Memory B cell (primary cell): ENCODE measurements at regions not wholly inside any gene's neighbourhood (a gene's known extent, or its start where the extent isn't known, plus 50 kb on each side); places are given as distances from the start of the nearest gene placed in this dataset.

Experiments used
- ATAC-seq: fragments of 150-1000 bp; cut with Tn5 transposase; 2 replicates; pipeline ENCODE4 v1.10.0; 2021; ENCODE audit warnings: low read depth, mild to moderate bottlenecking, moderate library complexity
- DNase-seq, 2 donors: peaks; one replicate each; pipeline ENCODE4 v3.0.0; 2022; ENCODE audit warnings: low spot score in 2 of 2
- H3K27ac Mint-ChIP-seq: one replicate; pipeline ENCODE4 v1.8.0; 2022; ENCODE audit warnings: mild to moderate bottlenecking, moderate library complexity, mixed read lengths
- H3K27me3 Mint-ChIP-seq: one replicate; pipeline ENCODE4 v1.8.0; 2022; ENCODE audit warnings: mixed read lengths
- H3K36me3 Mint-ChIP-seq: one replicate; pipeline ENCODE4 v1.8.0; 2022; ENCODE audit warnings: mild to moderate bottlenecking, mixed read lengths
- H3K4me1 Mint-ChIP-seq: one replicate; pipeline ENCODE4 v1.8.0; 2022; ENCODE audit warnings: mixed read lengths
- H3K4me3 Mint-ChIP-seq: one replicate; pipeline ENCODE4 v1.8.0; 2022; ENCODE audit warnings: mild to moderate bottlenecking, moderate library complexity, mixed read lengths
- H3K9me3 Mint-ChIP-seq: one replicate; pipeline ENCODE4 v1.8.0; 2022; ENCODE audit warnings: mixed read lengths

DNA sequence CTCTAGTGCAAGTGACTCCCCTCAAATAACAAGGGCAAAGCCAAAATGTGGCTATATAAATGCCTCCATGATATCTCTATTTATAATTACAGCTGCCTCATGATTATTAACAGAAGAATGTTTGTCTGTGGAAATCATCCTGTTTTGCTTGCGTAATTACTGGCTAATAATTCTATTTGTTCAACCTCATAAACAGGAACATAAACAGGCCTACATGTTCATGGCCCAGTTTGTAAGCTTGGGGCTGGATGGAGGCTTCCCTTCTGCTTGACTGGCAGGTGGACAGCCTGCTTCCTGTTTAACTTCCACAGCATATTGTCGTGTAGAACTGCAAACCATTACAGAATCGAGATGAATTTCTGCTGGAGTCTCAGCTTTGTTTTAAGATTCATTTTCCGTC, 766.0 kb upstream of the MAP3K7 start:
- no peak for ATAC-seq
- H3K9me3 Mint-ChIP-seq = no peaks in the 10 kb centered on the region

DNA sequence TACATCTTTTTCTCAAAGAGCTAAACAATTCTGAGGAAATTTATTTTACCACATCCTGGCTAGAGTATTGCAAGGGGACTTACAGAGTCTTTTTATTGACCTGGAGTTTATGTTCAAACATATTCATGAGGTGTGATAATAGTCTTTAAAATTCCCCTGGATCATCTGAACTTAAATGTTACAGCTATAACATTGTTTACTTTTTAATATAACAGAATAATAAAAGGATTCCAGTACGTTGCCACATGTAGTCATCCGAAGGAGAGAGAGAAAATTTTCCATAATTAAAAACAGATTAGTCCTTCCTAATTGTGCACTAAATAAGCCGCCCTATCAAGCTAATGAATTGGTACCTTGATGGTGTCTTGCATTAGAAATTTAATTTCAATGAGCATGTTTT, 765.4 kb upstream of the MAP3K7 start:
- ATAC-seq = no peak
- Mint-ChIP-seq H3K36me3 (no peaks in the 10 kb centered on the region), H3K27me3 (no peaks in the 10 kb centered on the region), H3K9me3 (no peaks in the 10 kb centered on the region), H3K27ac (no peak overlapping the region), H3K4me3 (no peak overlapping the region), H3K4me1 (no peaks in the 10 kb centered on the region)
- no peak for DNase-seq

More for the DNA sequence above, 766.0 kb upstream of the MAP3K7 start:
- Mint-ChIP-seq H3K27ac (no peak overlapping the region), H3K4me3 (no peak overlapping the region), H3K4me1 (no peaks in the 10 kb centered on the region), H3K27me3 (no peaks in the 10 kb centered on the region), H3K36me3 (no peaks in the 10 kb centered on the region)
- no peak for DNase-seq

DNA sequence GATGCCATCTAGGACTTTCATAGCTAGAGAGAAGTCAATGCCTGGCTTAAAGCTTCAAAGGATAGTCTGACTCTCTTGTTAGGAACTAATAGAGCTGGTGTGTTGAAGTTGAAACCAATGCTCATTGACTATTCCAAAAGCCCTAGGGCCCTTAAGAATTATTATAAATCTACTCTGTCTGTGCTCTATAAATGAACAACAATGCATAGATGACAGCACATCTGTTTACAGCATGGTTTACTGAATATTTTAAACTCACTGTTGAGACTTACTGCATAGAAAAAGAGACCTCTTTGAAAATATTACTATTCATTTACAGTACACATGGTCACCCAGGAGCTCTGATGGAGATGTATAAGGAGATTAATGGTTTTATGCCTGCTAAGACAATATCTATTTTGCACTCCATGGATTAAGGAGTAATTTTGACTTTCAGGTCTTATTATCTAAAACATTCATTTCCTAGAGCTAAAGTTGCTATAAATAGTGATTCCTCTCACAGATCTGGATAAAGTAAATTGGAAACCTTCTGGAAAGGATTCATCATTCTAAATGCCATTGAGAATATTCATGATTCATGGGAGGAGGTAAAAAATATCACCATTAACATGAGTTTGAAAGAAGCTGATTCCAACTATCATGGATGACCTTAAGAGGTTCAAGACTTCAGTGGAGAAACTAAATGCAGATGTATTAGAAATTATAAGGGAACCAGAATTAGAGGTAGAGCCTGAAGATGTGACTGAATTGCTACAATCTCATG, 763.5 kb upstream of the MAP3K7 start:
- H3K4me3 Mint-ChIP-seq = no peak overlapping the region
- H3K36me3 Mint-ChIP-seq = no peaks in the 10 kb centered on the region
- DNase-seq (no peak), ATAC-seq (no peak)
- H3K4me1 Mint-ChIP-seq = no peaks in the 10 kb centered on the region
- no peaks in the 10 kb centered on the region for H3K27me3 Mint-ChIP-seq
- H3K27ac Mint-ChIP-seq = no peak overlapping the region
- no peaks in the 10 kb centered on the region for H3K9me3 Mint-ChIP-seq

DNA sequence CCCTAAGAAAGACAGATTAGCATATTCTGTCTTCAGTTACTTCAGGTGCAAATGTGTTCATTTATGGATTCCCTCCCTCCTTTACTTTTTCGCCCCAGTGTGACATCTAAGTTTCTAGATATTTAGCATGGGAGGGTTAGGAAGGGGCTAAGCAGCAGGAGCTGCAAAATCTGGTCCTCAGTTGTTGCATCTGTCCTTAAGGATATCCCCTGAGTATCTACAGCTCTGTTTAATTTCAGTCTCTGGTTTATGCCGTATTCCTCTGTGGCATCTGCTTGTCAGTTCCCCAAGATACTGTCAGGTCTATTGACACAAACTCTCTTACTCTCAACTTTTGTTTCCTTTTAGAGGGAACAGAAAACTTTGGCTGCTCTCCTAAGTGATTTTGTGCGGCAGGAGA, 754.6 kb upstream of the MAP3K7 start:
- no peaks in the 10 kb centered on the region for H3K36me3 Mint-ChIP-seq

DNA sequence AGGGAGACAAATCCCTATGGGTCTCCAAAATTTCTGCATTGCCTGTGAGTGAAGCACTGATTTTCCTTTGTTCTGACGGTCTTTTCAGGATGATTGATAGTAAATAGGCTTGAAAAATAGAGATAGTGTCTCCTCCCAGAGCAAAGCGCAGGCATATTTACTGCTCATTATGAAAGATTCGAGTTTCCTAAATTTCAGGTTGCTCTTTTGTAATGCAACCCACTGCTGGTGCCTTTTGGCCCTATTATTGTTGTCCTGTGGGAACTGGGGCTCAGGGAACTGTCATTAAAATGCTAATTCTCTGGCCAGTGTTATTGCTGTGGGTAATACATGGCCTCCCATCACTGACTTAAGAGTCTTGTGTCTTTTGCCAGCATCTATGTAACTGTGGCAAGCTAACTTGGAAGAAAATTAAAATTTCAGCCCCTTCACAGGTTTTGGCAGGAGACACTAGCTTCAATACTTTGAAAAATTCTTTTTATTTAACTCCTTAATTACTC, 754.1 kb upstream of the MAP3K7 start:
- peaks cover 2% of the 10 kb centered on the region for H3K9me3 Mint-ChIP-seq
- ATAC-seq (no peak), DNase-seq (no peak)
- no peaks in the 10 kb centered on the region for H3K27me3 Mint-ChIP-seq
- H3K4me1 Mint-ChIP-seq = no peaks in the 10 kb centered on the region
- H3K27ac Mint-ChIP-seq = no peak overlapping the region
- H3K36me3 Mint-ChIP-seq = no peaks in the 10 kb centered on the region
- no peak overlapping the region for H3K4me3 Mint-ChIP-seq

More for the DNA sequence above, 754.6 kb upstream of the MAP3K7 start:
- ATAC-seq (no peak), DNase-seq (no peak)
- Mint-ChIP-seq H3K4me3 (no peak overlapping the region), H3K27me3 (no peaks in the 10 kb centered on the region), H3K27ac (no peak overlapping the region), H3K4me1 (no peaks in the 10 kb centered on the region), H3K9me3 (peaks cover 2% of the 10 kb centered on the region)

DNA sequence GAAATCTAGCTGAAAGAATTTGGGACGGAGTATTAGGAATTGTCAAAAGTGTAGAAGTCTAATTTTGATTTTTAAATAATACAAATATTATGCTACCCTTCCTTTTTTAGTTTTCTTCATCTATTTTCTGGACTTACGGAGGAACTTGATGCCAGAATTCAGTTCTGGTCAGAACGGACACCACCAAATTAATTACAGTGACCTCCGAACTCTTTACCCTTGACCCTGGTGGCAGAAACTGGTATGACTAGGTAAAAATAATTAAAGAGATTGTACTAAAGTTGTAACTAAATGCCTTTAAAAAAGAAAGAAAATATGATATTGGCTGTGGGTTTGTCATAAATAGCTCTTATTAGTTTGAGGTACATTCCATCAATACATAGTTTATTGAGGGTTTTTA, 751.1 kb upstream of the MAP3K7 start:
- no peaks in the 10 kb centered on the region for H3K4me1 Mint-ChIP-seq
- H3K36me3 Mint-ChIP-seq = no peaks in the 10 kb centered on the region
- no peak overlapping the region for H3K4me3 Mint-ChIP-seq
- no peaks in the 10 kb centered on the region for H3K27me3 Mint-ChIP-seq
- no peak for DNase-seq
- peaks cover 3% of the 10 kb centered on the region for H3K9me3 Mint-ChIP-seq
- ATAC-seq = no peak
- no peak overlapping the region for H3K27ac Mint-ChIP-seq

DNA sequence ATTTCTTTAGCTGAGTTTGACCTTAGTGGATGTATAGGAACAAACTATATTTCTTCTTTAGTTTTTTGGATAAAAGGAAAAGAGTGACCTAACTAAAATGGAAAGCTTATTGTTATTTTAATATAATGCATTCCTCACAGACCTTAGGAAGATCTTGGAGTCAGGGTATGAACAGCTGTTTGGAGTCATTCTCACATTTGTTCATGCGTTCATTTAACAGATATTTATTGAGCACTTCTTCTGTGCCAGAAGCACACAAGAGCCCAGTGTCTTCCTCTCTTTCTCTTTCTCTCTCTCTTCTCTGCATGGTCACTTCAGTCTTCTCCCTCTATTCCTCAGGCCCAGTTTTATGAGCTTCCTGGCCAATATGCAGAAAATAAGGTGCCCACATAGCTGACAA, 744.0 kb upstream of the MAP3K7 start:
- no peaks in the 10 kb centered on the region for H3K27me3 Mint-ChIP-seq
- H3K4me3 Mint-ChIP-seq = no peak overlapping the region
- H3K9me3 Mint-ChIP-seq = peaks cover 3% of the 10 kb centered on the region
- H3K36me3 Mint-ChIP-seq = no peaks in the 10 kb centered on the region
- no peak for ATAC-seq
- no peak overlapping the region for H3K27ac Mint-ChIP-seq
- no peaks in the 10 kb centered on the region for H3K4me1 Mint-ChIP-seq
- DNase-seq = no peak

DNA sequence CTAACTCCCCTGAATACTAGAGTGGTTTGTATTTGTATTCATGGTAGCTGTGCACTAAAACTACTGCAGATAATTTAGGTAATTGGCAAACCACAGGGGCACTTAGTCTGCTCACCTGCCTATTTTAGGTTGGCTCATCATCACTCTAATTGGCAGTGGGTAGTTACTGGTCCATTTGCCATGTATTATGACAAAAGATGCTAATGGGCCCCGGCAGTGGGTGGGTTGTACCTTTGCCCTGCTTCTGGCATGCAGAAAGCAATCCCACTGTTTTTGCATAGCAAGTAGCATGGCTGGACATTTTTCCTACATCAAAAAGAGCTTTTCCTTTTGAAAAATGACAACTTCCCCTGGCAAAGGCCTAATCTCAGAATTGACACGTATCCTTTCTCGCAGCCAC, 741.4 kb upstream of the MAP3K7 start:
- DNase-seq = no peak
- no peak for ATAC-seq
- H3K4me3 Mint-ChIP-seq = no peak overlapping the region
- no peaks in the 10 kb centered on the region for H3K27me3 Mint-ChIP-seq
- H3K9me3 Mint-ChIP-seq = no peaks in the 10 kb centered on the region
- H3K36me3 Mint-ChIP-seq = no peaks in the 10 kb centered on the region
- H3K4me1 Mint-ChIP-seq = no peaks in the 10 kb centered on the region
- no peak overlapping the region for H3K27ac Mint-ChIP-seq

DNA sequence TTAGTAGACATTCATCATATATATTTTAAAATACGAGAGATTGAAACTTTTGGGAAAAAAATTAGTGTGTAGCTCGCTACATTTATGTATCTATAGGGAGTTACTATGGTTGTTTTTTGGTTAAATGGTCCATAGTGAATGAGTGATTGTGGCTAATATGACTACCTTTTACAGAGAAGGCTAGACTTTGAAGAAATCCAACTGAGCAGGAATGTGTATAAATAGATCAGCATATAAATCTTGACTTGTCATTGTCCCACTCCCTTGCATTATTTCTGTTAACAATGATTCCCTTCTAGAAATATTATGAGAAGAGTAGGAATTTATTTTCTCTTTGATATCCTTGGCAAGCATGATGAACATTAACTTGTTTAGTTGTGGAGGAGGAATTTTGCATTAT, 737.8 kb upstream of the MAP3K7 start:
- no peak for DNase-seq
- no peak for ATAC-seq
- Mint-ChIP-seq H3K4me1 (no peaks in the 10 kb centered on the region), H3K27me3 (no peaks in the 10 kb centered on the region), H3K36me3 (no peaks in the 10 kb centered on the region), H3K9me3 (peaks cover 1% of the 10 kb centered on the region), H3K27ac (no peak overlapping the region), H3K4me3 (no peak overlapping the region)

DNA sequence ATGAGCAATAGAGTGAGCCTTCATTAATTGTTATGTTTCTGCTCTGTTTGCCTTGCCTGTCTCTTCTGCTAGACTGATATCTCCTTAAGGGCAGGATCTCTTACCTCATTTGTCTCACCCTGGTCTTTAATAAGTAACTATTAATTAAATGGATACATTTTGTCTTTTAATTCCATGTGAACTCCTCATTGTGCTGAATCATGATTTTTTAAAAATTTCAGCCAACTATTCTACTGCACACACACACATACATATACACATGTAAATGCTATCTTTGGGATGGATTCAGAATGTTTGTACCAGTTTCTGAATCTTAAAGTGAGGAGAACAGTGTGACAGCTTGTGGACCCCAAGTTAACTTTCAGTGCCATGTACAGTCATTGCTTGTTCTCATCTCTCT, 731.1 kb upstream of the MAP3K7 start:
- ATAC-seq = no peak
- no peaks in the 10 kb centered on the region for H3K4me1 Mint-ChIP-seq
- H3K36me3 Mint-ChIP-seq = no peaks in the 10 kb centered on the region
- H3K27ac Mint-ChIP-seq = no peak overlapping the region
- H3K27me3 Mint-ChIP-seq = no peaks in the 10 kb centered on the region
- H3K9me3 Mint-ChIP-seq = peaks cover 6% of the 10 kb centered on the region
- DNase-seq = no peak
- no peak overlapping the region for H3K4me3 Mint-ChIP-seq

DNA sequence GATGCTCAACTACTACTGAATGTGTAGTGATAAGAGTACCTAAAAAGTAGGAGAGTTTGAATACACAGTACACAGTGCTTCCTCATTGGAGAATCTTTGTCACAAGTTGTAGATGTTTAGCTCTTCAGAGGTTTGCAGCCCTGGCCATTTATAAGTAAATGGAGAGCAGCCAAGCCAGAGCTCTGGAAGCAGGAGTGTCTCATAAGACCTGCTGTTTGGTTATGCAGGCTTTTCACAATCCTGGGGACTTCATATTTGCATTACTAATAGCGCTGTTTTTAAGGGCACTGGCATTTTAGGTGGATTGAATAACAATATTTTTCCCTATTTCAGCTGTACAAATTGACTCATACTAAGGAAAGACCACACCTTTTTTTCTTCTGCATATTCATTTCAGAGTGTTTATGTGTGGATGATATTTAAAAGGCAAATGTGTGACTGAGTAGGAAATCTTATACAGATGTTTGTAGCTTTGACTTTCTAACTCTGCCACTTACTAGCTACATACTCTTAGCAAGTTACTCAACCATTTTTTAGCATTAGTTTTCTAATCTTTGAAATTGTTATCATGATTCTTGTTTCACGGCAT, 730.5 kb upstream of the MAP3K7 start:
- Mint-ChIP-seq H3K4me3 (no peak overlapping the region), H3K9me3 (peaks cover 6% of the 10 kb centered on the region), H3K4me1 (no peaks in the 10 kb centered on the region), H3K36me3 (no peaks in the 10 kb centered on the region), H3K27ac (no peak overlapping the region), H3K27me3 (no peaks in the 10 kb centered on the region)
- ATAC-seq (no peak), DNase-seq (no peak)

DNA sequence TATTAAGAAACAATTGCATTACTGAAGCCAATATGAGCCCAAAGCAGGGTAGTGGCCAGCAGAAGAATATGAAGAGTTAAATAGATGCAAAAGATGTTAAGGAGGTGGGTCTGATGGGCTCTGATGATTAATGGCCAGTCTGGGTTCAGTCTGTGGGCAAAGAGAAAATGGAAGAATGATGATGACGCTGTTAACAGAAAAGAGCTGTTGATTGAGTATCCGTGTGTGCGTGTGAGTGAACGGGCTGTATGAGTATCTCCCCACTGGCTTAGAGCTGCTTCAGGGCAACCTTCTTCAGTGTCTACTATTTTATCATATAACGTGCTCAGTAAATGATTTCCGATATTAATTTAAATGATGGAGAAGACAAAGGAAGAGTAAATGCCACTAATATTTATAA, 723.3 kb upstream of the MAP3K7 start:
- DNase-seq = no peak
- Mint-ChIP-seq H3K4me1 (no peaks in the 10 kb centered on the region), H3K27me3 (no peaks in the 10 kb centered on the region), H3K4me3 (no peak overlapping the region), H3K27ac (no peak overlapping the region), H3K9me3 (peaks cover 5% of the 10 kb centered on the region), H3K36me3 (no peaks in the 10 kb centered on the region)
- ATAC-seq = no peak

DNA sequence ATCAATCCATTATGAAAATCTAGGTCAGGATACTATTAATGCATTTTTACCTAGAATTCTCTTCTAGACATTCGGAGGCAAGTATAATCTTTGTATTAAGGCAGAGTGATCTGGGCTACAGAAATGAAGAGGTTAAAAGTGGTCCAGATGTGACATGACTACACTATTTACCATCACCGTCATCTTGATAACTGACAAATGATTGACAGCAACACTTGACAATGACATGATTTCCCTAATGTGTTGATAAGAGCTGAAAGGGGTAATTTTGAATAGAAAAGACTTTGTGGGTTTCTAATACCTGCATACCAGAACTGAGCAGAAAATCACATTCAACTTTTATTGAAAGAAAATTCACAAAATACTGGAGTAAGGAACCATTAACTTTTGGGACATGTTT, 718.9 kb upstream of the MAP3K7 start:
- no peak for DNase-seq

DNA sequence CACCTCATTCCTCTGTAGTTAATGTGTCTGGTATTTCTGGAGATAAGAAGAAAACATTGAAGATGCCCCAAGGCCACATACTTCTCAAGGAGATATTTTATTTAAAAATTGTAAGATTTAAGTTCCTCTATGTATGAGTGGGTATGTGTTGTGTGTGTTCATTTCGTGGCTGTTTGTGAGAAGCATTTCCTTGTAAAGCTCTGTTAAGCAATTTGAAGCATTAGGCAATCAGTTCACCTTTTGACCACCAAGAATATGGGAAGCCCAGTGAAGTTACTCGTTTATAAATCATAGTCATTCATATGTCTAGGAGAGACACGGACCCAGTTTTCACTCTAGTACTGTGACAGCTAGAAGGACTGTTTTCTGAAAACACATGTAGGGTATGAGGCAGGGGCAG, 717.6 kb upstream of the MAP3K7 start:
- no peak for DNase-seq
- Mint-ChIP-seq H3K9me3 (peaks cover 1% of the 10 kb centered on the region), H3K27ac (no peak overlapping the region), H3K4me3 (no peak overlapping the region), H3K27me3 (no peaks in the 10 kb centered on the region), H3K36me3 (no peaks in the 10 kb centered on the region), H3K4me1 (no peaks in the 10 kb centered on the region)
- ATAC-seq = no peak

More for the DNA sequence above, 718.9 kb upstream of the MAP3K7 start:
- Mint-ChIP-seq H3K27ac (no peak overlapping the region), H3K4me1 (no peaks in the 10 kb centered on the region), H3K4me3 (no peak overlapping the region), H3K27me3 (no peaks in the 10 kb centered on the region), H3K9me3 (peaks cover 5% of the 10 kb centered on the region), H3K36me3 (no peaks in the 10 kb centered on the region)
- ATAC-seq = no peak

DNA sequence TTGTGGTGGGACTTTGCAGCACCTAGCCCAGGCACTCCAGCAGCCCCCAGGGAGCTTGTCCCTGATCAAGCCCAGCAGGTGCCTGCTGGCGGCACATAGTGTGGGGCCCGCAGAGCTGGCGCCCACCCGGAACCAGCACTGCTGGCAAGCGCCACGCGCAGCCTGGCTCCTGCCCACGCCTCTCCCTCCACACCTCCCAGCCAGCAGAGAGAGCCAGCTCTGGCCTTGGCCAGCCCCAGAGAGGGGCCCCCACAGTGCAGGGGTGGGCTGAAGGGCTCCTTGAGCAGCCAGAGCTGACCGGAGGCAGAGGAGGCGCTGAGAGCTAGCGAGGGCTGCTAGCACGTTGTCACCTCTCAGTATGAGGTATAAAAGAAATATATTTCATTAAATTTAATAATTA, 716.5 kb upstream of the MAP3K7 start:
- H3K27ac Mint-ChIP-seq = no peak overlapping the region
- no peaks in the 10 kb centered on the region for H3K4me1 Mint-ChIP-seq
- no peaks in the 10 kb centered on the region for H3K9me3 Mint-ChIP-seq
- DNase-seq = no peak
- no peak overlapping the region for H3K4me3 Mint-ChIP-seq
- H3K36me3 Mint-ChIP-seq = no peaks in the 10 kb centered on the region
- ATAC-seq = no peak
- H3K27me3 Mint-ChIP-seq = no peaks in the 10 kb centered on the region
